HUES64 (cell line): ENCODE measurements at regions not wholly inside any gene's neighbourhood (a gene's known extent, or its start where the extent isn't known, plus 50 kb on each side); places are given as distances from the start of the nearest gene placed in this dataset.

ENCODE experiments used
- H3K27ac ChIP-seq: 2 replicates; pipeline ENCODE4 v1.7.0; 2013; ENCODE audit warnings: low read depth, low read length, inconsistent platforms
- H3K27me3 ChIP-seq: 2 replicates; pipeline ENCODE4 v1.6.1; 2013; ENCODE audit warnings: mild to moderate bottlenecking, low read length; ENCODE audit not compliant: insufficient read depth
- H3K36me3 ChIP-seq: 2 replicates; pipeline ENCODE4 v1.6.1; 2013; ENCODE audit warnings: mild to moderate bottlenecking, low read length; ENCODE audit not compliant: insufficient read depth
- H3K4me1 ChIP-seq: 2 replicates; pipeline ENCODE4 v1.6.1; 2013; ENCODE audit warnings: mild to moderate bottlenecking, low read length, moderate library complexity; ENCODE audit not compliant: insufficient read depth
- H3K4me3 ChIP-seq: 2 replicates; pipeline ENCODE4 v1.5.1; 2013; ENCODE audit warnings: mild to moderate bottlenecking, low read length, moderate library complexity
- H3K9ac ChIP-seq: 2 replicates; pipeline ENCODE4 v1.6.1; 2013; ENCODE audit warnings: mild to moderate bottlenecking, low read depth, low read length
- H3K9me3 ChIP-seq: 2 replicates; pipeline ENCODE4 v1.6.1; 2013; ENCODE audit warnings: low read depth, low read length; ENCODE audit not compliant: insufficient read depth
- WGBS: fragments of 150-250, 120-280 bp; methylation state at CpG from one replicate; pipeline ENCODE4 v1.1.7; 2013; ENCODE audit warnings: missing lambda C conversion rate; 5-methylcytosine and 5-hydroxymethylcytosine counted together

DNA sequence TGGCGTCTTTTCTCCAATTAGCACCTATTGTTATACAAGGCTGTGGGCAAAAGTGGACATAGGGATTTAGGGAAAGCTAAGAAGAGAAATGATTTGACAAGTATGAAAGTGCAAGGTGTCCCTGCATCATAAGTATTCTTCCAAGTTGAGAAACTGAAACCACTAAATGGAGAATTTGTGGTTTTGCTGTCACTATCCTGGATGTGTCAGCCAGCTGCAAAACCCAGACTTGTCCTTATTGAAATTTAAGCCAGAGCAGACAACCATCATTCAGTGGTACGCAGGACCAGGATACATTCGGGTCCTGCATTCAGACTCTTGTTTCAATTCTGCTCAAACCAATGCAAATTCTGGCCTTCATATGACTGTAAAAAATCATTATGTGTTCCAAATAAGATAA lies 384.8 kb upstream of the TGFBR2 start:
- WGBS, result 100% methylated on average over 3 of the region's 3 CpGs
- H3K36me3 ChIP-seq, result no peaks in the 10 kb centered on the region

DNA sequence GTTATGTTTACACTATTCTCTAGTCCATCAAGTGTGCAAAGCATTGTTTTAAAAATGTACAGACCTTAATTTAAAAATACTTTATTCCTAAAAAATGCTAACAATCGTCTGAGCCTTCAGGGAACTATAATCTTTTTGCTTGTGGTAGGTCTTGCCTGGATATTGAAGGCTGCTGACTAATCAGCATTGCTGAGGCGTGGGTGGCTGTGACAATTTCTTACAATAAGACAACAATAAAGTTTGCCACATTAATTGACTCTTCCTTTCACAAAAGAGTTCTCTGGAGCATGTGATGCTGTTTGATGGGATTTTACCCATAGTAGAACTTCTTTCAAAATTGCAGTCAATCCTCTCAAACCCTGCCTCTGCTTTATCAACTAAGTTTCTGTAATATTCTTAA lies 384.0 kb upstream of the TGFBR2 start:
- no peak overlapping the region for H3K27ac ChIP-seq
- no peaks in the 10 kb centered on the region for H3K4me1 ChIP-seq
- H3K36me3 ChIP-seq, result no peaks in the 10 kb centered on the region
- H3K4me3 ChIP-seq, result no peak overlapping the region
- no peak overlapping the region for H3K9ac ChIP-seq
- H3K27me3 ChIP-seq, result no peaks in the 10 kb centered on the region
- WGBS, result 100% methylated on average over 2 of the region's 2 CpGs
- no peaks in the 10 kb centered on the region for H3K9me3 ChIP-seq

More for the DNA sequence above, 384.8 kb upstream of the TGFBR2 start:
- Histone ChIP-seq H3K27me3 (no peaks in the 10 kb centered on the region), H3K9ac (no peak overlapping the region), H3K27ac (no peak overlapping the region), H3K4me3 (no peak overlapping the region), H3K9me3 (peaks cover 4% of the 10 kb centered on the region), H3K4me1 (no peaks in the 10 kb centered on the region)

DNA sequence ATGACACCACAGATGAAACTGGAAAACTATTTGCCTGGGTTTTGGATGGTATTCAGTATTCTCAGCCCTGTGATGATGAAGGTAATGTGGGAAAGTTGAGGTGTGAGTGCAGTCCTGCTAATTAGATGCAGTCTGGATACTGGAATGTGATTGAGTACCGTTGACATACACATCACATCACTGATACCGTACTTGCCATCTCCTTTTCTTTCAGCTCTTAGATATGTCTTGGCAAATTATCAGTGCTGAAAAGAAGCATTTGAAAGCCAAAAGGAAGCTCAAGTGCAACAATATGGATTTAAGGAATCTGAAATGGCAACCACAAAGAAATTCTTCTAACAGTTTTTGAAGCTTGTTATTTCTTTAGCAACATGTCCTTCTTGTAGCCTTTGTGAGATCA lies 381.4 kb upstream of the TGFBR2 start:
- H3K27ac ChIP-seq, result no peak overlapping the region
- H3K4me1 ChIP-seq, result no peaks in the 10 kb centered on the region
- no peaks in the 10 kb centered on the region for H3K9me3 ChIP-seq
- no peaks in the 10 kb centered on the region for H3K27me3 ChIP-seq
- no peaks in the 10 kb centered on the region for H3K36me3 ChIP-seq
- H3K9ac ChIP-seq, result no peak overlapping the region
- H3K4me3 ChIP-seq, result no peak overlapping the region
- WGBS, result 100% methylated on average over 2 of the region's 2 CpGs

DNA sequence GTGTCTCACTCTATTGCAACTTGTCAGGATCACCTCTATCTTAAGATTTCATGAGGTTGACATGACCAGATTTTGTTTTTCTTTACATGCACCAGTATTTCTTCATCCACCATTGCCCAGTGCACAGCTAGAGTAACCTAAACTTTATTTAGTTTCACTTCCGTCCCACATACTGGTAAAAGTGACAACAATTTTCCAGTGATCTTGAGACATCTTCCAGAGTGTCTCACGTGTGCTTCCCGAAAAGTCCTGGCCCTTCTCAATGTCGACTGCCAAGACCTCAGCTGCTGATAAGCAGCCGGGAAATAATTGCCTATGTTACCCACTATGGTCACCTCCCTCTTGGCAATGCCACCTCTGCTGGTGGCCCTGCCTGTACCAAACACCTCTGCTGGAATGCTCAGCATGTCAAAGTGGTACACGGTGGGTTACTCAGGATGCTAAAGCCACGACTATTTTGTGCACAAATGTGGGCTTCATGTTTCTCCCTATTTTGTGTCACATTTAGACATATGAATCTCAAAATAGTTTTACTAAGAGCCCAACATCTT lies 379.7 kb upstream of the TGFBR2 start:
- no peak overlapping the region for H3K27ac ChIP-seq
- 95% methylated on average over 7 of the region's 7 CpGs for WGBS
- no peaks in the 10 kb centered on the region for H3K9me3 ChIP-seq
- H3K4me3 ChIP-seq, result no peak overlapping the region
- H3K27me3 ChIP-seq, result no peaks in the 10 kb centered on the region
- H3K9ac ChIP-seq, result no peak overlapping the region
- H3K4me1 ChIP-seq, result peaks cover 2% of the 10 kb centered on the region
- H3K36me3 ChIP-seq, result no peaks in the 10 kb centered on the region

DNA sequence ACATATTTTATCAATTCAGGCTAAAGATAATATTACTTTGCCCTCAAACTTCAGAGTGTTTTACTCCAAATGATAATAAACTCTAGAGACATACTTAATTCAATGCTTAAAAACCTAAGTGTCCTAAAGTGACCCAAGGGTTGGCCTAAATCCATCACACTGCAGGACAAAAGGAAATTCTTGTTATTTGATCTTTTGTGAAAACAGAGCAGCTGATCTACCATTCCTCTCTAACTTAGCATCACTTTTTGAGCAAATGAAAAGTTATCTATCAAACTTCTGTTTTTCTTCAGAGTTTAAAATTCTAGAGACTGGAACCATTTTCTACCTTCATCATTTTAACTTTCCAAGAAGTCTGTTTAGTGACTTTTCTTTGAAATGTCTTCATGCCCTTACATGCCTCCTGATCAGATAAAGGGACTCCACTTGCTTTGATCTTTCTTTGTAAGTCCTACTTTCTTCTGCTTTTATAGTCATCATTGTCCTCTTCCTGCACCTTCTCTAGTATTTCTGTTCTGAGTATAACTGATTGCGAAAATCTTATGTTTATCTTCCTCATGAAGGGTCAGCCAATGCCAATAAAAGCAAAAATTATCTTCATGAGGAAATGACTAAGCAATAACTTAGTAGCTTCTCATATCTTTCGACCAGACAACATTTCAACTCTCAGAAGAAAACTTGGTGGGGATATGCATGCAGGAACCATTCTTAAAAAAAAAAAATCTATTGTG lies 378.7 kb upstream of the TGFBR2 start:
- H3K36me3 ChIP-seq, result no peaks in the 10 kb centered on the region
- peaks cover 8% of the 10 kb centered on the region for H3K4me1 ChIP-seq
- WGBS, result 100% methylated on average over 2 of the region's 2 CpGs
- no peak overlapping the region for H3K9ac ChIP-seq
- no peaks in the 10 kb centered on the region for H3K27me3 ChIP-seq
- H3K9me3 ChIP-seq, result no peaks in the 10 kb centered on the region
- H3K27ac ChIP-seq, result no peak overlapping the region
- H3K4me3 ChIP-seq, result no peak overlapping the region

DNA sequence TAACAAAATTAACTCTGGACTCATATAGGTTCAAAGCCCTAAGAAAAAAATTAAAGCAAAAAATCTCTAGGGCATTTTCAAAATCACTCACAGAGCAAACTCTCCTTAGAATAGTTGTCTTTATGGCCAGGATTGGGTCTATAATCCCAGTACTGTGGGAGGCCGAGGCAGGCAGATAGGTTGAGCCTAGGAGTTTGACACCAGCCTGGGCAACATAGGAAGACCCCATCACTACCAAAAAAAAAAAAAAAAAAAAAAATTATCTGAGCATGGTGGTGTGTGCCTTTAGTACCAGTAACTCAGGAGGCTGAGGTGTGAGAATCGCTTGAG lies 378.1 kb upstream of the TGFBR2 start:
- Histone ChIP-seq H3K9me3 (no peaks in the 10 kb centered on the region), H3K27ac (no peak overlapping the region), H3K9ac (no peak overlapping the region), H3K4me3 (no peak overlapping the region), H3K36me3 (no peaks in the 10 kb centered on the region), H3K4me1 (peaks cover 8% of the 10 kb centered on the region), H3K27me3 (no peaks in the 10 kb centered on the region)
- 100% methylated on average over 1 of the region's 2 CpGs for WGBS

DNA sequence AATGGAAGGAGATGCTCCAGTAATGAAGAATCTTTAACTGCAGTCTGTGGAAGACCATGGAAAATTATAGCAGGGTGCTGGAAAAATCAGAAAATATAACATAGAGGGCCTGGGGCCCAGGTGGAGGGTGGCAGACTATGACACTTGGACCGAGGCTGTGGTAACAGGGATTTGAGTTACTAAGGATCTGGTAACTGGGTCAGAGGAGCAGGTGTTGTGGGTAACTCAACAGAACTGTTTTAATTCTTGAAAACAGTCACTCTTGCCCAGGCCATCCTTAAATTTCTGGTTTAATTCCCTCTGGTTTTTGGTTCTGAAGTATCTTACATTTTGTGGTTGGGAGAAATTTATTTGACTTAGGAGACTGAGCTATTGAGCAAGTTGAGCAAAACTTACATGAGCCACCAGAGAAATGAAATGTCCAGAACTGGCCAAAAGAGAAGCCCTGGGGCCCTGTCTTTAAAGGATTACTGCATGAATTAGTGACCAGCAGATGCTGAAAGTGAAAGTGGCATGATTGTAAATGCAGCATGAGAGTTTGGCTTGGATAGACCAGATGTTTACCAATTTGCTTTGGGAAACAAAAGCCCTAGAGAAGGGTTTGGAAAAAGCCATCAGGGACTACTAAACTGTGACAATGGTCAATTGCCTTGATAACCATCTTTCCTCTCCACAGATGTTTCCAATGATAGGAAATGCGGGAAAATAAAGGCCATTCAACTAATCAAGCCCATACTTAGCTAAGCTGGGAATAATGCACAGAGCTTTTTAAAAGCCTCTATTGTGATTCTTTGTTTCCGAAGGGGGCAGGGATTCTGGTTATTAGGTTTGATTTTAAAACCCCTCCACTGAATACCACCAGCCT lies 374.9 kb upstream of the TGFBR2 start:
- peaks cover 8% of the 10 kb centered on the region for H3K4me1 ChIP-seq
- no peak overlapping the region for H3K4me3 ChIP-seq
- no peak overlapping the region for H3K27ac ChIP-seq
- no peaks in the 10 kb centered on the region for H3K9me3 ChIP-seq
- H3K27me3 ChIP-seq, result no peaks in the 10 kb centered on the region
- no peak overlapping the region for H3K9ac ChIP-seq
- WGBS, result 95% methylated on average over 2 of the region's 3 CpGs
- no peaks in the 10 kb centered on the region for H3K36me3 ChIP-seq

DNA sequence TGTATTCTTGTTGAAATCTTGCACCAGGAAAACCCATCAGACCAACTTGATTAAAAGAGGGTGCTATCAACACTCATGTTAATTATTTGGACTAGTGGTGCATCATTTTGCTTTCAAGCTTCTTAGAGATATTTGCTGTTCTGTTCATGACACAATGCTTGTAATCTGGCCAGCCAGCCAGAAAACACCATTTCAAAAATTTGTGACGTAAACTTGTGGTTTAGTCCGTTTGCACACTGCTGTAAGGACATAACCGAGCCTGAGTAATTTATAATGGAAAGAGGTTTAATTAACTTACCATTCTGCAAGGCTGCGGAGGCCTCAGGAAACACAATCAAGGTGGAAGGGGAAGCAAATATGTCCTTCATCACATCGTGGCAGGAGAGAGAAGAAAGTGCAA lies 374.3 kb upstream of the TGFBR2 start:
- H3K4me1 ChIP-seq, result peaks cover 8% of the 10 kb centered on the region
- 94% methylated on average over 5 of the region's 5 CpGs for WGBS
- H3K36me3 ChIP-seq, result no peaks in the 10 kb centered on the region
- H3K9ac ChIP-seq, result no peak overlapping the region
- no peaks in the 10 kb centered on the region for H3K27me3 ChIP-seq
- no peaks in the 10 kb centered on the region for H3K9me3 ChIP-seq
- H3K27ac ChIP-seq, result no peak overlapping the region
- no peak overlapping the region for H3K4me3 ChIP-seq

DNA sequence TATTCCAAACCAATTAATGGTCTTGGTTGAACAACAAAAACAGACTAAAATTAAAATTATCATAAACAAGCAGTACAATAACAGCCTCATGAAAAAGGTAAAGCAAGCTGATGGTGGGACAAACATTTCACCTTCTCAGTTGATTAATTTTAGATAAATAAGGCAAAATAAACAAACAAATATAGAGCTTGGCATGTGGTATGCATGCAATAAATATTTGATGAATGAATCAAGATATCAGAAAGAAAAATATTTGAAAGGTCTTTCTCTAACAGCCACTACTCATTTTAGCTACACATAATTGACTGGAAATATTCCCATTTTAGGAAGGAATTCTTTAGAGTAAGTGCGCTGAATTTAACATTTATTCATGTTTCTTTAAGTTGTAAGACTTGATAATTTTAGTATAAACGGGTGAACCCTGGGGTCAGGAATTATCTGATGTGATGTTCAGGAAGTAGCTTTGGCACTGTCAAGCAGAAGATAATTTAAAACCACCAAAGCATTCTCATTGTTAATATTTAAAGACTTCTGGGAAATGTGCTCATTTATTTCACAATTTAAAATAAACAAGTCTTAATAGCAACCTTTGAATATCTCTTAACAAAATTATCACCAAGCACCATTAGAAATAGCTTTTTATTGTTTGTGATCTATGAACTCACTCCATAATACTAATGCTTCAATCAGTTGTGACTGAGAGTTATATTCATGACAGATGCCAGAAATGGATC lies 372.3 kb upstream of the TGFBR2 start:
- 97% methylated on average over 2 of the region's 2 CpGs for WGBS
- Histone ChIP-seq H3K4me3 (no peak overlapping the region), H3K27ac (no peak overlapping the region), H3K27me3 (no peaks in the 10 kb centered on the region), H3K4me1 (peaks cover 8% of the 10 kb centered on the region), H3K9me3 (no peaks in the 10 kb centered on the region), H3K9ac (no peak overlapping the region), H3K36me3 (no peaks in the 10 kb centered on the region)

DNA sequence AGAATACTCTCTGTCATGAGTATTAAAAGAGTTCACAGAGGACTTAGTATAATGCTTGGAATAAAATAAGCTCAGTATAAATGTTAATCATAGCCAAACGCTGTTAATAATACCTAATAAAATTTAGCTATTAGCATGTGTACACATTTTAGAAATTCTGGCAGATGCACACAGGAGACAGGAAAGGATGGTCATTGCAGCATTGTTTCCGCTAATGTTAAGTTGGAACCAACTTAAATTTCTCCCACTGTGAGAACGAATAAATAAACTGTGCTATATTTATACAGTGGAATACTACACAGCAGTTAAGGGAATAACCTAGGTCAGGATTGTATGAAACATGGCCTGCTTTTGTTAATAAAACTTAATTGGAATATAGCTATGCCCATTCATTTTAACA lies 370.4 kb upstream of the TGFBR2 start:
- no peaks in the 10 kb centered on the region for H3K9me3 ChIP-seq
- 95% methylated on average over 2 of the region's 3 CpGs for WGBS
- no peak overlapping the region for H3K27ac ChIP-seq
- no peaks in the 10 kb centered on the region for H3K36me3 ChIP-seq
- no peak overlapping the region for H3K4me3 ChIP-seq
- no peaks in the 10 kb centered on the region for H3K27me3 ChIP-seq
- peaks cover 8% of the 10 kb centered on the region for H3K4me1 ChIP-seq
- H3K9ac ChIP-seq, result no peak overlapping the region

DNA sequence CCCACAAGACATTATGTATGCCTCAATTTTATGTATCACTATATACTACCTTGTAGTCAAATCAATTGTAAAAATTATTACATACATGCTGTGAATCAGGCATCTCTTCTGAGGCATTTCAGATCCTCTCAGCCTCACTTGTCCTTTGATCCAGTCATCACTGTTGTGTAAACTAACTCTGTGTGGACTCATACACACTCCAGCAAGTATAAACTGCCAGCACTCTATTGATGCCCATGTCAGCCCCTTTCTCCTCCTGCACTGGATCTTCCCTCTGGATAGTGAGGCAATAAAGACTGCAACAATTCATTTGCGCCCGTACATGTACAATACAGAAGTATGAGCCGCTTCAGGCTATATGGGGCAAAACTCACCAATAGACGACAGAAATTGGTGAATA lies 364.7 kb upstream of the TGFBR2 start:
- no peak overlapping the region for H3K27ac ChIP-seq
- H3K36me3 ChIP-seq, result no peaks in the 10 kb centered on the region
- H3K9ac ChIP-seq, result no peak overlapping the region
- H3K4me1 ChIP-seq, result peaks cover 10% of the 10 kb centered on the region; the same call in 1 of the 2 replicates
- H3K27me3 ChIP-seq, result no peaks in the 10 kb centered on the region
- H3K4me3 ChIP-seq, result no peak overlapping the region
- H3K9me3 ChIP-seq, result no peaks in the 10 kb centered on the region
- 91% methylated on average over 4 of the region's 4 CpGs for WGBS
